Nephron (organoid): ENCODE measurements at regions not wholly inside any gene's neighbourhood (a gene's known extent, or its start where the extent isn't known, plus 50 kb on each side); places are given as distances from the start of the nearest gene placed in this dataset.

Experiments
- H3K27ac Mint-ChIP-seq, 3 experiments: 2 replicates each; pipeline ENCODE4 v1.8.0; 2020; ENCODE audit warnings: mixed read lengths in 3 of 3, mild to moderate bottlenecking in 2 of 3, moderate library complexity in 1 of 3
- H3K27me3 Mint-ChIP-seq: 2 replicates; pipeline ENCODE4 v1.8.0; 2021; ENCODE audit warnings: low read depth, mild to moderate bottlenecking, moderate library complexity, mixed read lengths
- H3K36me3 Mint-ChIP-seq: 2 replicates; pipeline ENCODE4 v1.8.0; 2020; ENCODE audit warnings: low read depth, mixed read lengths
- H3K4me1 Mint-ChIP-seq: 2 replicates; pipeline ENCODE4 v1.8.0; 2020; ENCODE audit warnings: mixed read lengths
- H3K4me3 Mint-ChIP-seq, 3 experiments: 2 replicates each; pipeline ENCODE4 v1.8.0; 2020; ENCODE audit warnings: mild to moderate bottlenecking in 3 of 3, mixed read lengths in 3 of 3, moderate library complexity in 2 of 3
- H3K9me3 Mint-ChIP-seq: 2 replicates; pipeline ENCODE4 v1.8.0; 2020; ENCODE audit warnings: mixed read lengths
- TF ChIP-seq, protein P1 (sequence below), 3 experiments: fragments of 200-600 bp; sonication (generic); IDR thresholded peaks; one replicate each; pipeline ENCODE4 v1.5.0; 2021; ENCODE audit warnings: antibody characterized with exemption in 3 of 3; ENCODE audit not compliant: unreplicated experiment in 3 of 3

DNA sequence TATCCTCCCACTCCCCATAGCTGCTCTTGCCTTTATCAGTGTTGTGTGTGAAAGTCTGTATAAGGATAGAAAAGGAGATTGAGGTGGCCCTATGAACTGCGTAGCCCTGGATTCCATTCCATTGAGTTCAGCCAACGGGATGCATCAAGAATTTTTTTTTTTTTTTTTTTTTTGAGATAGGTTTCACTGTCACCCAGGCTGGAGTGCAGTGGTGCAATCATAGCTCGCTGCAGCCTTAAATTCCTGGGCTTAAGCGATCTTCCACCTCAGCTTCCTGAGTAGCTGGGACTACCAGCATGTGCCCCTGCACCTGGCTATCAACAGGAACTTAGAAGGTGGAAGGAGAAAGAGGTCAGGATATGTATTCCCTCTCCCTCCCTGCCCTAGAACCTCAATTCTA lies 187.2 kb upstream of the SPRY1 start:
- Mint-ChIP-seq H3K4me3 (no peak overlapping the region), H3K27ac (no peak overlapping the region), H3K27me3 (no peaks in the 10 kb centered on the region), H3K9me3 (no peaks in the 10 kb centered on the region), H3K36me3 (no peaks in the 10 kb centered on the region), H3K4me1 (no peaks in the 10 kb centered on the region)
- TF ChIP-seq, protein P1, sequence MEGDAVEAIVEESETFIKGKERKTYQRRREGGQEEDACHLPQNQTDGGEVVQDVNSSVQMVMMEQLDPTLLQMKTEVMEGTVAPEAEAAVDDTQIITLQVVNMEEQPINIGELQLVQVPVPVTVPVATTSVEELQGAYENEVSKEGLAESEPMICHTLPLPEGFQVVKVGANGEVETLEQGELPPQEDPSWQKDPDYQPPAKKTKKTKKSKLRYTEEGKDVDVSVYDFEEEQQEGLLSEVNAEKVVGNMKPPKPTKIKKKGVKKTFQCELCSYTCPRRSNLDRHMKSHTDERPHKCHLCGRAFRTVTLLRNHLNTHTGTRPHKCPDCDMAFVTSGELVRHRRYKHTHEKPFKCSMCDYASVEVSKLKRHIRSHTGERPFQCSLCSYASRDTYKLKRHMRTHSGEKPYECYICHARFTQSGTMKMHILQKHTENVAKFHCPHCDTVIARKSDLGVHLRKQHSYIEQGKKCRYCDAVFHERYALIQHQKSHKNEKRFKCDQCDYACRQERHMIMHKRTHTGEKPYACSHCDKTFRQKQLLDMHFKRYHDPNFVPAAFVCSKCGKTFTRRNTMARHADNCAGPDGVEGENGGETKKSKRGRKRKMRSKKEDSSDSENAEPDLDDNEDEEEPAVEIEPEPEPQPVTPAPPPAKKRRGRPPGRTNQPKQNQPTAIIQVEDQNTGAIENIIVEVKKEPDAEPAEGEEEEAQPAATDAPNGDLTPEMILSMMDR (IDR thresholded peaks at IDR 0.05; ENCODE audit: unreplicated experiment in 3 of 3), result no peak

- TF ChIP-seq, protein P1 (IDR thresholded peaks at IDR 0.05; ENCODE audit: unreplicated experiment in 3 of 3), result no peak
- Mint-ChIP-seq H3K9me3 (no peaks in the 10 kb centered on the region), H3K4me3 (no peak overlapping the region), H3K36me3 (no peaks in the 10 kb centered on the region), H3K4me1 (peaks cover 18% of the 10 kb centered on the region), H3K27me3 (no peaks in the 10 kb centered on the region), H3K27ac (no peak overlapping the region)
Measured at GRCh38 chr4:123215536-123215935, 181.1 kb upstream of the SPRY1 start.

DNA sequence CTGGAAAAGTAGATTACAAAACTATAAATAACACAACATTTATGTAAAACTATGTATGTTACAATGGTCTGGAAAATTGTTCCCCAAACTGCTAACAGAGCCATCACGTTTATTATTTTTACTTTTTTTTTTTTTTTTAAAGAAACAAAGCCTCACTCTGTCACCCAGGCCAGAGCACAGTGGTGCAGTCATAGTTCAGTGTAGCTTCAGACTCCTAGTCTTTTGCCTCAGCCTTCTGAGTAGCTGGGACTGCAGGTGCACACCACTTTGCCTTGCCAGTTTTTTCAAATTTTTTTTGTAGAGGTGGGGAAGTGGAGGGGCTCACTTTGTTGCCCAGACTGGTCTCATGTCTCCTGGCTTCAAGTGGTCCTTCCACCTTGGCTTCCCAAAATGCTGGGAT lies 180.1 kb upstream of the SPRY1 start:
- H3K27me3 Mint-ChIP-seq, result no peaks in the 10 kb centered on the region
- no peaks in the 10 kb centered on the region for H3K9me3 Mint-ChIP-seq
- no peaks in the 10 kb centered on the region for H3K36me3 Mint-ChIP-seq
- no peak overlapping the region for H3K27ac Mint-ChIP-seq
- H3K4me3 Mint-ChIP-seq, result no peak overlapping the region
- H3K4me1 Mint-ChIP-seq, result peaks cover 18% of the 10 kb centered on the region
- TF ChIP-seq, protein P1 (IDR thresholded peaks at IDR 0.05; ENCODE audit: unreplicated experiment in 3 of 3), result no peak

- Mint-ChIP-seq H3K27me3 (no peaks in the 10 kb centered on the region), H3K4me3 (no peak overlapping the region), H3K27ac (peak overlapping the region; percentile 37 to 68 (median 66)), H3K36me3 (no peaks in the 10 kb centered on the region), H3K4me1 (peaks cover 18% of the 10 kb centered on the region), H3K9me3 (no peaks in the 10 kb centered on the region)
- TF ChIP-seq, protein P1 (IDR thresholded peaks at IDR 0.05; ENCODE audit: unreplicated experiment in 3 of 3), result no peak
Measured at GRCh38 chr4:123216946-123217345, 179.6 kb upstream of the SPRY1 start.

DNA sequence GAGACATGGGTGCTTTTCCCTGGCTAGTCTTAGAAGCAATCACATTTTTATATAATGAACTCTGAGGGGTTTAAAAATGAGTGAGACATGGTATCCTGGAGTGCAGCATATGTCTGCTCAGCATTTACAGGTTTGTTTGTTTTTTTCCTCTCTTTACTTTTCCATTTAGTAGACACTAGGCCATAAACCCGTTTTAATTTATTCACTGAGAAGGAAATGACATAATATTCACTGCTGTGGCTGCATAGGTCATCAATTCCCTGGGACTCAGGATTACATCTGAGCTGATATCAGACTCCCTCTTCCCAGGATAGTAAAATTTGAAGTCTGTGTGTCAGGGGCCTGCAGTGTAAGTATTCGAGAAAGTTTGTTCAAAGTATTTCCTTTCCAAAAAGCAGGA lies 178.9 kb upstream of the SPRY1 start:
- H3K27ac Mint-ChIP-seq, result peak overlapping the region; percentile 37 to 68 (median 66)
- peaks cover 18% of the 10 kb centered on the region for H3K4me1 Mint-ChIP-seq
- H3K4me3 Mint-ChIP-seq, result no peak overlapping the region
- no peaks in the 10 kb centered on the region for H3K27me3 Mint-ChIP-seq
- H3K9me3 Mint-ChIP-seq, result no peaks in the 10 kb centered on the region
- TF ChIP-seq, protein P1 (IDR thresholded peaks at IDR 0.05; ENCODE audit: unreplicated experiment in 3 of 3), result no peak
- no peaks in the 10 kb centered on the region for H3K36me3 Mint-ChIP-seq

DNA sequence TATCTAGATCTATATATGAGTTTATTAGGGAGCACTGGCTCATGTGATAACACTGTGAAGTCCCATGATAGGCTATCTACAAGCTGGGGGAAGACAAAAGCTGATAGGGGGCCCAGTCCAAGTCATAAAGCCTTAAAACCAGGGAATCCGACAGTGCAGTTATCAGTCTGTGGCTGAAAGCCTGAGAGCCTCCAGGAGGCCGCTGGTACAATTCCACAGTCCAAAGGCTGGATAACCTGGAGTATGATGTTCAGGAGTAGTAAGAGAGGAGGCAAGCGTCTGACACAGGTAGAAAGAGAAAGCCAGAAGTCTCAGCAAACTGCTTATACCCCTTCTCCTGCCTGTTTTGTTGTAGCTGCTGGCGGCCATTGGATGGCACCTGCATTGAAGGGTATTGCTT lies 177.6 kb upstream of the SPRY1 start:
- Mint-ChIP-seq H3K27me3 (no peaks in the 10 kb centered on the region), H3K4me1 (peaks cover 18% of the 10 kb centered on the region), H3K4me3 (no peak overlapping the region), H3K27ac (peak overlapping the region in 1 of 3 experiments; percentile 37), H3K36me3 (peaks cover 4% of the 10 kb centered on the region), H3K9me3 (no peaks in the 10 kb centered on the region)
- TF ChIP-seq, protein P1 (IDR thresholded peaks at IDR 0.05; ENCODE audit: unreplicated experiment in 3 of 3), result no peak
